ENCODE measurements at regions not wholly inside any gene's neighbourhood (a gene's known extent, or its start where the extent isn't known, plus 50 kb on each side); places are given as distances from the start of the nearest gene placed in this dataset.
"Not testable (repeated sequence)": the region's sequence is repeated elsewhere in the genome, so short reads cannot be mapped to it uniquely, and the experiment has no call there.

GRCh38 chr22:48778308-48779195 is 1049.1 kb downstream of the BRD1 start:
- DNase-seq (ENCODE audit: low read depth in 2 of 2): no peak

- DNase-seq (ENCODE audit: low read depth in 2 of 2): no peak
Observed at GRCh38 chr22:48772286-48772907, 1055.3 kb downstream of the BRD1 start.

- DNase-seq (ENCODE audit: low read depth in 2 of 2): no peak
Observed at GRCh38 chr22:48765595-48765994, 1062.1 kb downstream of the BRD1 start.

- no peak for DNase-seq (ENCODE audit: low read depth in 2 of 2)
Observed at GRCh38 chr22:48761546-48761945, 1066.1 kb downstream of the BRD1 start.

GRCh38 chr22:48760481-48761390 is 1066.9 kb downstream of the BRD1 start:
- DNase-seq (ENCODE audit: low read depth in 2 of 2): no peak

GRCh38 chr22:48758881-48759875 is 1068.5 kb downstream of the BRD1 start:
- no peak for DNase-seq (ENCODE audit: low read depth in 2 of 2)

GRCh38 chr22:48757985-48758561 is 1069.6 kb downstream of the BRD1 start:
- no peak for DNase-seq (ENCODE audit: low read depth in 2 of 2)

GRCh38 chr22:48757581-48757980 is 1070.1 kb downstream of the BRD1 start:
- no peak for DNase-seq (ENCODE audit: low read depth in 2 of 2)

GRCh38 chr22:48757135-48757534 is 1070.5 kb downstream of the BRD1 start:
- DNase-seq (ENCODE audit: low read depth in 2 of 2): not testable (repeated sequence)

GRCh38 chr22:48756146-48757111 is 1071.2 kb downstream of the BRD1 start:
- no peak for DNase-seq (ENCODE audit: low read depth in 2 of 2)

GRCh38 chr22:48755059-48755949 is 1072.4 kb downstream of the BRD1 start:
- DNase-seq (ENCODE audit: low read depth in 2 of 2): no peak

GRCh38 chr22:48754611-48755058 is 1073.0 kb downstream of the BRD1 start:
- DNase-seq (ENCODE audit: low read depth in 2 of 2): no peak

GRCh38 chr22:48753752-48754517 is 1073.7 kb downstream of the BRD1 start:
- no peak for DNase-seq (ENCODE audit: low read depth in 2 of 2)

GRCh38 chr22:48753381-48753730 is 1074.3 kb downstream of the BRD1 start:
- no peak for DNase-seq (ENCODE audit: low read depth in 2 of 2)

GRCh38 chr22:48752451-48753380 is 1075.0 kb downstream of the BRD1 start:
- DNase-seq (ENCODE audit: low read depth in 2 of 2): no peak
